K562 (cell line): ENCODE measurements at regions not wholly inside any gene's neighbourhood (a gene's known extent, or its start where the extent isn't known, plus 50 kb on each side); places are given as distances from the start of the nearest gene placed in this dataset.

ENCODE experiments used
- ATAC-seq: fragments of 200-7000 bp; cut with Tn5 transposase; 3 replicates; pipeline ENCODE4 v1.9.1; 2020; ENCODE audit warnings: moderate library complexity
- BruUV-seq: library from RNA; stranded (reverse); fragments of 400-500 nt; replicated peaks from 2 replicates; lab custom pipeline; 2021; lab: Mats Ljungman, UMichigan
- CTCF ChIA-PET: fragments of 300-600 bp; formaldehyde crosslinking; extraction: SDS; loops from one replicate; lab custom pipeline; 2021; ENCODE audit warnings: low intra/inter-chr PET ratio; lab: Yijun Ruan, JAX
- POLR2A ChIA-PET: fragments of 300-600, 350-650 bp; sonication (Branson Sonifier 250); formaldehyde crosslinking; extraction: SDS; loops from one replicate; lab custom pipeline; 2021; ENCODE audit warnings: antibody characterized with exemption, inconsistent platforms; lab: Yijun Ruan, JAX
- DNase-seq, 4 experiments: peaks; one replicate each; pipeline versions ENCODE4 v3.0.0 to v3.0.0-alpha.2; 2011 to 2018; ENCODE audit warnings: low spot score in 3 of 4, mixed read lengths in 3 of 4; ENCODE audit errors: extremely low read depth in 1 of 4
- FAIRE-seq: peaks from 2 replicates; lab custom pipeline; 2011; peaks lifted over from hg19 to GRCh38; lab: Jason Lieb, UNC
- H2AFZ ChIP-seq: 2 replicates; pipeline ENCODE4 v1.6.0; 2011; ENCODE audit warnings: low read depth, low read length, control low read depth, inconsistent platforms
- H3K27ac ChIP-seq: fragments of 200-600 bp; 3 replicates; pipeline ENCODE4 v1.8.0; 2011; ENCODE audit warnings: low read depth, mild to moderate bottlenecking, control low read depth, inconsistent platforms, low read length, moderate library complexity, mixed read lengths; ENCODE audit errors: extremely low read depth
- H3K27me3 ChIP-seq, 2 experiments: fragments of 300-600 bp in 1 of 2; 2 replicates in 1 of 2; 3 replicates in 1 of 2; pipeline versions ENCODE4 v1.6.0 to v1.8.0; 2011; ENCODE audit warnings: inconsistent platforms in 2 of 2, low read length in 2 of 2, mild to moderate bottlenecking in 1 of 2, mixed read lengths in 1 of 2, moderate library complexity in 1 of 2; ENCODE audit not compliant: control insufficient read depth in 2 of 2, insufficient read depth in 2 of 2
- H3K36me3 ChIP-seq: fragments of 300-600 bp; 3 replicates; pipeline ENCODE4 v1.8.0; 2011; ENCODE audit warnings: mild to moderate bottlenecking, low read length, inconsistent platforms; ENCODE audit not compliant: control insufficient read depth, insufficient read depth
- H3K4me1 ChIP-seq, 2 experiments: fragments of 200-600 bp in 1 of 2; replicated peaks in 1 of 2; 2 replicates in 1 of 2; 3 replicates in 1 of 2; pipeline versions ENCODE4 v1.5.1 to v1.8.0; 2011; ENCODE audit warnings: inconsistent platforms in 2 of 2, low read length in 2 of 2, mild to moderate bottlenecking in 1 of 2, mixed read lengths in 1 of 2, moderate library complexity in 1 of 2; ENCODE audit not compliant: control insufficient read depth in 2 of 2, insufficient read depth in 2 of 2
- H3K4me2 ChIP-seq: 2 replicates; pipeline ENCODE4 v1.6.1; 2011; ENCODE audit warnings: low read length, control low read depth, inconsistent platforms, mixed read lengths; ENCODE audit not compliant: insufficient read depth
- H3K4me3 ChIP-seq: fragments of 200-600 bp; sonication (generic), shearing (Covaris generic); 2 replicates; pipeline ENCODE4 v1.5.1; 2016; ENCODE audit warnings: control low read depth, inconsistent platforms
- H3K79me2 ChIP-seq: fragments of 200-600 bp; 3 replicates; pipeline ENCODE4 v1.8.0; 2011; ENCODE audit warnings: low read length, inconsistent platforms; ENCODE audit not compliant: control insufficient read depth, insufficient read depth
- H3K9ac ChIP-seq, 2 experiments: 2 replicates each; pipeline versions ENCODE4 v1.6.0 to v1.6.1; 2011; ENCODE audit warnings: low read depth in 2 of 2, low read length in 2 of 2, control low read depth in 1 of 2, inconsistent platforms in 1 of 2, mild to moderate bottlenecking in 1 of 2, mixed read lengths in 1 of 2; ENCODE audit not compliant: insufficient read depth in 1 of 2
- H3K9me1 ChIP-seq: one replicate; pipeline ENCODE4 v1.6.0; 2011; ENCODE audit warnings: inconsistent platforms, mild to moderate bottlenecking, low read length, moderate library complexity; ENCODE audit not compliant: control insufficient read depth, insufficient read depth
- H3K9me3 ChIP-seq: replicated peaks from 2 replicates; pipeline ENCODE4 v1.5.1; 2011; ENCODE audit warnings: low read depth, low read length, inconsistent platforms; ENCODE audit not compliant: control insufficient read depth, insufficient read depth
- H4K20me1 ChIP-seq: replicated peaks from 2 replicates; pipeline ENCODE4 v1.6.1; 2011; ENCODE audit warnings: low read length, inconsistent platforms, mixed read lengths; ENCODE audit not compliant: control insufficient read depth, insufficient read depth
- ARID1B ChIP-seq: fragments of 450-650 bp; IDR thresholded peaks from 2 replicates; pipeline ENCODE4 v1.6.1; 2016; ENCODE audit warnings: antibody characterized with exemption, mild to moderate bottlenecking, inconsistent platforms
- ARID2 ChIP-seq: fragments of 450-650 bp; IDR thresholded peaks from 2 replicates; pipeline ENCODE4 v1.6.1; 2017; ENCODE audit warnings: antibody characterized with exemption, mild to moderate bottlenecking
- CBX2 ChIP-seq: fragments of 200-600 bp; sonication (generic); IDR thresholded peaks from one replicate; pipeline ENCODE4 v1.6.1; 2012; ENCODE audit warnings: mild to moderate bottlenecking, low read length, inconsistent platforms; ENCODE audit not compliant: insufficient read depth, poor library complexity, severe bottlenecking
- CREB3L1 ChIP-seq: fragments of 450-650 bp; IDR thresholded peaks from 2 replicates; pipeline ENCODE4 v1.6.1; 2014; ENCODE audit warnings: low read depth, mild to moderate bottlenecking, moderate library complexity, borderline replicate concordance
- ELF2 ChIP-seq: fragments of 250-450 bp; sonication (Bioruptor Pico); IDR thresholded peaks from 2 replicates; pipeline ENCODE4 v1.5.0; 2021; ENCODE audit warnings: mild to moderate bottlenecking
- GABPB2 ChIP-seq: fragments of 250-450 bp; sonication (Bioruptor Pico); conservative IDR thresholded peaks from 2 replicates; pipeline ENCODE4 v1.5.1; 2021; ENCODE audit warnings: mild to moderate bottlenecking
- HNRNPH1 ChIP-seq: fragments of 200-400 bp; formaldehyde crosslinking; optimal IDR thresholded peaks from 2 replicates; pipeline ENCODE3; 2017; ENCODE audit warnings: low read depth, mild to moderate bottlenecking, low read length, moderate library complexity
- JUNB ChIP-seq: fragments of 450-650 bp; formaldehyde crosslinking; conservative IDR thresholded peaks from 2 replicates; pipeline ENCODE4 v1.4.0; 2020; ENCODE audit warnings: mild to moderate bottlenecking
- SPI1 ChIP-seq: IDR thresholded peaks from 2 replicates; pipeline ENCODE4 v1.6.1; 2011; ENCODE audit warnings: low read depth, low read length, control low read depth, borderline replicate concordance
- ZC3H11A ChIP-seq: IDR thresholded peaks from 2 replicates; pipeline ENCODE4 v1.6.1; 2012; ENCODE audit warnings: low read depth, low read length, improper control_type of control experiment
- ZNF280A ChIP-seq: fragments of 450-650 bp; IDR thresholded peaks from 2 replicates; pipeline ENCODE4 v1.6.1; 2018; ENCODE audit warnings: mild to moderate bottlenecking, low read depth; ENCODE audit not compliant: partially characterized antibody
- WGBS: fragments of 100-300 bp; shearing (Covaris generic); methylation state at CpG from one replicate; pipeline ENCODE4 v1.1.6; 2016; ENCODE audit warnings: low coverage, mixed read lengths; ENCODE audit not compliant: insufficient coverage; ENCODE audit errors: missing lambda C conversion rate; 5-methylcytosine and 5-hydroxymethylcytosine counted together
- in situ Hi-C: fragments of 300-500 bp; cut with MboI; formaldehyde crosslinking; loops from 4 replicates; pipeline ENCODE4 v1.15.0; 2018; ENCODE audit warnings: inconsistent platforms, mixed read lengths
- intact Hi-C: fragments of 100-400 bp; cut with micrococcal nuclease; formaldehyde crosslinking; loops from 2 replicates; pipeline ENCODE4 v1.14.2; 2022
- TF ChIP-seq, protein P1 (sequence below): fragments of 250-450 bp; sonication (Bioruptor Pico); IDR thresholded peaks from 2 replicates; pipeline ENCODE4 v1.8.0; 2022; ENCODE audit warnings: inconsistent platforms, mild to moderate bottlenecking, moderate library complexity, borderline replicate concordance

- Histone ChIP-seq H3K27me3 (no peaks in the 10 kb centered on the region), H3K4me1 (peaks cover 15 to 18% of the 10 kb centered on the region in 2 experiments), H3K36me3 (no peaks in the 10 kb centered on the region), H3K4me3 (no peak overlapping the region), H3K9me3 (no peaks in the 10 kb centered on the region), H3K9ac (no peak overlapping the region), H3K79me2 (no peaks in the 10 kb centered on the region), H3K27ac (no peak overlapping the region), H2AFZ (no peak overlapping the region), H4K20me1 (no peaks in the 10 kb centered on the region), H3K9me1 (no peaks in the 10 kb centered on the region), H3K4me2 (no peak overlapping the region)
- no TSS peak for BruUV-seq
- DNase-seq (no peak), ATAC-seq (no peak), FAIRE-seq (no peak)
- ChIA-PET CTCF (no interaction called here), POLR2A (no interaction called here)
- 65% methylated on average over 7 of the region's 7 CpGs for WGBS
- TF ChIP-seq ARID1B: no peak
- TF ChIP-seq CBX2: no peak
- TF ChIP-seq SPI1: no peak
- TF ChIP-seq HNRNPH1: no peak
- no peak for TF ChIP-seq ZC3H11A
- in situ Hi-C loops (no loop called here), intact Hi-C loops (no loop called here)
Measured at GRCh38 chr2:43034921-43035320, 191.5 kb downstream of the ZFP36L2 start.

GRCh38 chr2:43034242-43034619 lies 192.2 kb downstream of the ZFP36L2 start:
- no peaks in the 10 kb centered on the region for H3K9me1 ChIP-seq
- in situ Hi-C loops (no loop called here), intact Hi-C loops (no loop called here)
- H3K27me3 ChIP-seq: no peaks in the 10 kb centered on the region
- H3K9me3 ChIP-seq: no peaks in the 10 kb centered on the region
- ChIA-PET CTCF (no interaction called here), POLR2A (interaction anchor here (0.6 kb wide), 1 partner anchor 23 kb away, joined by 3 read pairs; no protein-coding TSS in a partner anchor)
- no peak overlapping the region for H2AFZ ChIP-seq
- no peak overlapping the region for H3K27ac ChIP-seq
- H3K4me3 ChIP-seq: no peak overlapping the region
- H3K4me1 ChIP-seq: peaks cover 8 to 12% of the 10 kb centered on the region in 2 experiments
- no peaks in the 10 kb centered on the region for H3K79me2 ChIP-seq
- BruUV-seq: no TSS peak
- H3K36me3 ChIP-seq: no peaks in the 10 kb centered on the region
- WGBS: 63% methylated on average over 2 of the region's 2 CpGs
- DNase-seq: no peak
- FAIRE-seq: peak; percentile 42
- H4K20me1 ChIP-seq: no peaks in the 10 kb centered on the region
- H3K9ac ChIP-seq: no peak overlapping the region
- ATAC-seq: no peak
- H3K4me2 ChIP-seq: no peak overlapping the region
- TF ChIP-seq CBX2 (no peak), GABPB2 (CRISPR knock-in tag) (no peak), ZNF280A (no peak), ELF2 (CRISPR knock-in tag) (no peak), ARID2 (no peak), CREB3L1 (no peak), JUNB (CRISPR knock-in tag) (no peak)
- TF ChIP-seq, protein P1, sequence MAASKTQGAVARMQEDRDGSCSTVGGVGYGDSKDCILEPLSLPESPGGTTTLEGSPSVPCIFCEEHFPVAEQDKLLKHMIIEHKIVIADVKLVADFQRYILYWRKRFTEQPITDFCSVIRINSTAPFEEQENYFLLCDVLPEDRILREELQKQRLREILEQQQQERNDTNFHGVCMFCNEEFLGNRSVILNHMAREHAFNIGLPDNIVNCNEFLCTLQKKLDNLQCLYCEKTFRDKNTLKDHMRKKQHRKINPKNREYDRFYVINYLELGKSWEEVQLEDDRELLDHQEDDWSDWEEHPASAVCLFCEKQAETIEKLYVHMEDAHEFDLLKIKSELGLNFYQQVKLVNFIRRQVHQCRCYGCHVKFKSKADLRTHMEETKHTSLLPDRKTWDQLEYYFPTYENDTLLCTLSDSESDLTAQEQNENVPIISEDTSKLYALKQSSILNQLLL (CRISPR knock-in tag): no peak
